ENCODE measurements at regions not wholly inside any gene's neighbourhood (a gene's known extent, or its start where the extent isn't known, plus 50 kb on each side); places are given as distances from the start of the nearest gene placed in this dataset.

GRCh38 chr4:124862261-124862660 lies 149.7 kb upstream of the ANKRD50 start:
- Histone ChIP-seq H2AFZ (replicated peaks; ENCODE audit: low read length, poor library complexity) (no peak overlapping the region), H2BK5ac (ENCODE audit: low read depth, low read length, poor library complexity, severe bottlenecking) (no peak overlapping the region), H3K14ac (replicated peaks; ENCODE audit: low read depth, low read length) (no peak overlapping the region), H3K79me1 (ENCODE audit: low read depth in 1 of 2, low read length in 2 of 2) (no peaks in the 10 kb centered on the region), H3K9ac (ENCODE audit: low read depth, low read length) (no peak overlapping the region), H3K23ac (ENCODE audit: low read depth, low read length) (no peak overlapping the region), H4K20me1 (ENCODE audit: insufficient read depth, low read length) (no peaks in the 10 kb centered on the region), H2BK120ac (ENCODE audit: low read depth, low read length) (no peak overlapping the region), H3K18ac (ENCODE audit: low read depth, low read length) (no peak overlapping the region), H3K9me3 (ENCODE audit: control insufficient read depth, insufficient read depth, low read length) (no peaks in the 10 kb centered on the region), H3K56ac (ENCODE audit: extremely low read depth, insufficient read depth, low read length) (no peak overlapping the region), H4K5ac (ENCODE audit: low read depth, low read length) (no peak overlapping the region), H3K36me3 (ENCODE audit: control insufficient read depth, insufficient read depth, low read length) (no peaks in the 10 kb centered on the region), H3K27ac (ENCODE audit: insufficient read depth, low read length) (no peak overlapping the region), H3K4me3 (ENCODE audit: insufficient read depth, low read depth, low read length) (no peak overlapping the region), H3K4ac (ENCODE audit: low read depth, low read length) (no peak overlapping the region), H3K27me3 (ENCODE audit: control insufficient read depth, insufficient read depth, low read length) (no peaks in the 10 kb centered on the region; the same call in 1 of the 2 replicates), H3K4me1 (ENCODE audit: control insufficient read depth, insufficient read depth, low read length) (no peaks in the 10 kb centered on the region), H2AK5ac (ENCODE audit: low read depth, low read length) (no peak overlapping the region), H4K91ac (ENCODE audit: insufficient read depth, low read depth, low read length) (no peak overlapping the region), H2BK15ac (ENCODE audit: low read depth, low read length) (no peak overlapping the region), H2BK20ac (ENCODE audit: low read depth, low read length) (no peak overlapping the region), H3K4me2 (ENCODE audit: low read depth, low read length) (no peak overlapping the region), H4K8ac (ENCODE audit: low read depth in 2 of 2, low read length in 2 of 2) (no peak overlapping the region), H3K9me1 (ENCODE audit: insufficient read depth, low read length) (no peaks in the 10 kb centered on the region), H2AK9ac (replicated peaks; ENCODE audit: low read depth, low read length, poor library complexity) (no peak overlapping the region)
- in situ Hi-C loops (cut with MboI; ENCODE audit: low sequenced_read_pairs) (no loop called here), dilution Hi-C loops (cut with HindIII; ENCODE audit: low sequenced_read_pairs, unreplicated experiment) (no loop called here), intact Hi-C loops (cut with micrococcal nuclease) (no loop called here)
- peak; percentile 68 for ATAC-seq (ENCODE audit: low read depth)
- DNase-seq, result no peak
- POLR2A ChIA-PET (ENCODE audit: unreplicated experiment), result no interaction called here
- CTCF ChIA-PET, result interaction anchor here (0.6 kb wide), 1 partner anchor 50 kb away, joined by 3 read pairs; no protein-coding TSS in a partner anchor
- no peak for TF ChIP-seq POLR2A (IDR thresholded peaks at IDR 0.05; ENCODE audit: low read depth, low read length)
- TF ChIP-seq CEBPB (IDR thresholded peaks at IDR 0.05; ENCODE audit: low read depth, low read length), result no peak
- no peak for TF ChIP-seq NFE2L2 (IDR thresholded peaks at IDR 0.05; ENCODE audit: low read depth, low read length)
- no peak for TF ChIP-seq CHD1 (IDR thresholded peaks at IDR 0.05; ENCODE audit: low read depth, low read length)
- no peak for TF ChIP-seq FOS (IDR thresholded peaks at IDR 0.05; ENCODE audit: low read depth, low read length)
- TF ChIP-seq RCOR1 (IDR thresholded peaks at IDR 0.05; ENCODE audit: insufficient replicate concordance, low read length), result no peak
- no peak for TF ChIP-seq RAD21 (IDR thresholded peaks at IDR 0.05; ENCODE audit: low read length)
- TF ChIP-seq MXI1 (IDR thresholded peaks at IDR 0.05; ENCODE audit: borderline replicate concordance, low read depth, low read length), result no peak
- TF ChIP-seq SMC3 (IDR thresholded peaks at IDR 0.05; ENCODE audit: low read depth, low read length), result no peak
- no peak for TF ChIP-seq USF2 (IDR thresholded peaks at IDR 0.05; ENCODE audit: low read depth, low read length)
- TF ChIP-seq ELK1 (IDR thresholded peaks at IDR 0.05; ENCODE audit: borderline replicate concordance, low read depth, low read length), result no peak
- no peak for TF ChIP-seq BHLHE40 (IDR thresholded peaks at IDR 0.05; ENCODE audit: low read depth, low read length)
- TF ChIP-seq RFX5 (IDR thresholded peaks at IDR 0.05; ENCODE audit: low read depth, low read length), result no peak
- TF ChIP-seq MAZ (IDR thresholded peaks at IDR 0.05; ENCODE audit: borderline replicate concordance, low read depth, low read length), result no peak
- TF ChIP-seq MAFK (IDR thresholded peaks at IDR 0.05; ENCODE audit: low read depth, low read length), result no peak
- TF ChIP-seq CTCF (conservative IDR thresholded peaks at IDR 0.05; ENCODE audit: low read depth, low read length), result no peak
- no TSS peak for BruUV-seq (replicated peaks)

Data from IMR-90 (cell line).